ENCODE measurements at regions not wholly inside any gene's neighbourhood (a gene's known extent, or its start where the extent isn't known, plus 50 kb on each side); places are given as distances from the start of the nearest gene placed in this dataset.

DNA sequence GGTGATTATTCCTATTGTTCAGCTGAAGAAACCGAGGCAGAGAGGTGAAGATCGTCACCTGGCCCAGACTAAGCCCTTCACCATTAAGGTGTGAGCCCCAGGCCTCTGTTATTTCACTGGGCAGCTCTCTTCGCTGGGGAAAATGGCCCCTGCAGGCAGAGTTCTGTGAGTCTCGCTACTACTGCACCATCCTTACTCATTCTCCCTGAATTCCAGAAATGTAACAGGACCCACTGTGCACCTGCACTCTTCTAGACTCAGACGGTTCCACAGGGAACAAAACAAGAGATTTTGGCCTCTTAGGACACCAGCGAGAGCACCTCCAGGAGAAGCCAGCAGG lies 147.7 kb upstream of the GLI2 start:
- Histone ChIP-seq H2AK5ac (ENCODE audit: low read depth, low read length) (no peak overlapping the region), H2BK120ac (ENCODE audit: low read depth, low read length) (no peak overlapping the region), H2AFZ (ENCODE audit: low read length) (no peak overlapping the region), H3K27me3 (ENCODE audit: control insufficient read depth in 3 of 3, insufficient read depth in 3 of 3, low read depth in 1 of 3, low read length in 3 of 3) (peaks cover 9 to 65% (median 54%) of the 10 kb centered on the region in 3 experiments), H3K23ac (ENCODE audit: low read depth, low read length, poor library complexity) (no peak overlapping the region), H2BK5ac (ENCODE audit: low read length) (no peak overlapping the region), H3K14ac (ENCODE audit: low read length) (no peak overlapping the region), H3K4me2 (ENCODE audit: insufficient read depth, low read length, poor library complexity, severe bottlenecking) (peak overlapping the region; percentile 66), H2BK15ac (ENCODE audit: low read length) (no peak overlapping the region), H3K9me3 (replicated peaks in 1 of 2; ENCODE audit: control insufficient read depth in 2 of 2, insufficient read depth in 1 of 2, low read depth in 1 of 2, low read length in 2 of 2) (peaks cover 0 to 5% of the 10 kb centered on the region in 2 donors), H3K4me1 (ENCODE audit: control insufficient read depth in 2 of 2, insufficient read depth in 1 of 2, low read depth in 1 of 2, low read length in 2 of 2) (peaks cover 2 to 12% of the 10 kb centered on the region in 2 donors), H3K79me1 (ENCODE audit: low read depth, low read length) (no peaks in the 10 kb centered on the region), H2BK12ac (ENCODE audit: low read length) (no peak overlapping the region), H3K9ac (ENCODE audit: low read depth, low read length, poor library complexity) (no peak overlapping the region), H3K18ac (ENCODE audit: low read length) (no peak overlapping the region), H3K36me3 (replicated peaks in 1 of 2; ENCODE audit: control insufficient read depth in 2 of 2, insufficient read depth in 2 of 2, low read length in 2 of 2) (no peaks in the 10 kb centered on the region), H3K4ac (ENCODE audit: low read length) (no peak overlapping the region), H3K27ac (replicated peaks; ENCODE audit: low read length) (no peak overlapping the region), H4K8ac (ENCODE audit: low read depth, low read length) (no peak overlapping the region), H3K4me3 (ENCODE audit: low read length in 2 of 2) (no peak overlapping the region), H4K91ac (ENCODE audit: low read depth, low read length, poor library complexity) (no peak overlapping the region)
- no CpG with 5 or more reads among the region's 6 CpGs for WGBS, 2 donors (ENCODE audit: extremely low coverage in 2 of 2, insufficient read length in 2 of 2, insufficient replicate concordance in 1 of 2)
- no peak for DNase-seq (ENCODE audit: low spot score)

DNA sequence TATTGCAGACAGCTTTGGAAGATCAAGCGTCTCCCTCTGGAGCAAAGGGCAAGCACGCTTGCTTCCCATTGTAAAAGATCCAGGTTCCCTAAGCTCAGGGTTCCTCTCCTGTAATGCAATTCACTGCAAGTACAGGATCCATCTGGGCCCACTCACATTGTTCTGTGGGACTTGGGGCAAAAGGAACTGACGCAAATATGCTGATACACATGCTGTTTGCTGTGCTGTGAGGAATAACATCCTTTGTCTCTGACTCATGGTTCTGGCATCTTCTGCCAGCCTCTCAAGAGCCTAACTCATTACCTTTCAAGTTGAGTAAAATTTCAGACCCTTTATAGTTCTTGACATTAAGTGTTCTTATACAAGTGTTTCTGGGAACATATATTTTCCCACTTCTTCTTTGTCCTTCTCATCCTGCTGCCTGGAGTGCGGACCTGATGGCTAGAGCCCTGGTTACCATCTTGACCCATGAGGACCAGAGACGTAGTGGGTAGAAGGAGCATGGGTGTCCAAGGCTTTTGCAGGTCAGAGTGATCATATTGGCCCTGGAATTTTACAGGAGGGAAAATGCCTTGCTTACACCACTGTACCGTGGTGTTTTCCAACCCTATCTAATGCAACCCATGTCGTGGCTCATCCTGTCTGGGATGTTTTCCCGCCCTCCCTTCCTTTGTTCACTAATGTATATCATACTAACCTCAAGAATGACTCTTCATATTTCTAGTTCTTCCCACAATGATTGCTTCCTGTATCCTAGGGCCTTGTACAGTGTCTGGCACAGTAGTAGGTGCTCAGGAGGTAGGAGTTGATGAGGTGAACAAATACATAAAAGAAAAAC lies 145.7 kb upstream of the GLI2 start:
- Histone ChIP-seq H3K79me1 (ENCODE audit: low read depth, low read length) (no peaks in the 10 kb centered on the region), H3K9me3 (replicated peaks in 1 of 2; ENCODE audit: control insufficient read depth in 2 of 2, insufficient read depth in 1 of 2, low read depth in 1 of 2, low read length in 2 of 2) (peaks cover 0 to 5% of the 10 kb centered on the region in 2 donors), H3K36me3 (replicated peaks in 1 of 2; ENCODE audit: control insufficient read depth in 2 of 2, insufficient read depth in 2 of 2, low read length in 2 of 2) (no peaks in the 10 kb centered on the region), H3K14ac (ENCODE audit: low read length) (no peak overlapping the region), H2BK12ac (ENCODE audit: low read length) (no peak overlapping the region), H4K8ac (ENCODE audit: low read depth, low read length) (no peak overlapping the region), H2AK5ac (ENCODE audit: low read depth, low read length) (no peak overlapping the region), H3K4me3 (ENCODE audit: low read length in 2 of 2) (no peak overlapping the region), H3K9ac (ENCODE audit: low read depth, low read length, poor library complexity) (no peak overlapping the region), H2BK15ac (ENCODE audit: low read length) (no peak overlapping the region), H2BK120ac (ENCODE audit: low read depth, low read length) (no peak overlapping the region), H2AFZ (ENCODE audit: low read length) (no peak overlapping the region), H3K4me1 (ENCODE audit: control insufficient read depth in 2 of 2, insufficient read depth in 1 of 2, low read depth in 1 of 2, low read length in 2 of 2) (peaks cover 2 to 15% of the 10 kb centered on the region in 2 donors), H3K27ac (replicated peaks; ENCODE audit: low read length) (no peak overlapping the region), H3K18ac (ENCODE audit: low read length) (no peak overlapping the region), H4K91ac (ENCODE audit: low read depth, low read length, poor library complexity) (no peak overlapping the region), H3K4ac (ENCODE audit: low read length) (no peak overlapping the region), H3K27me3 (ENCODE audit: control insufficient read depth in 3 of 3, insufficient read depth in 3 of 3, low read depth in 1 of 3, low read length in 3 of 3) (peaks cover 9 to 71% (median 65%) of the 10 kb centered on the region in 3 experiments), H3K23ac (ENCODE audit: low read depth, low read length, poor library complexity) (no peak overlapping the region), H3K4me2 (ENCODE audit: insufficient read depth, low read length, poor library complexity, severe bottlenecking) (no peak overlapping the region), H2BK5ac (ENCODE audit: low read length) (no peak overlapping the region)
- DNase-seq (ENCODE audit: low spot score), result no peak
- no CpG with 5 or more reads among the region's 8 CpGs for WGBS, 2 donors (ENCODE audit: extremely low coverage in 2 of 2, insufficient read length in 2 of 2, insufficient replicate concordance in 1 of 2)

DNA sequence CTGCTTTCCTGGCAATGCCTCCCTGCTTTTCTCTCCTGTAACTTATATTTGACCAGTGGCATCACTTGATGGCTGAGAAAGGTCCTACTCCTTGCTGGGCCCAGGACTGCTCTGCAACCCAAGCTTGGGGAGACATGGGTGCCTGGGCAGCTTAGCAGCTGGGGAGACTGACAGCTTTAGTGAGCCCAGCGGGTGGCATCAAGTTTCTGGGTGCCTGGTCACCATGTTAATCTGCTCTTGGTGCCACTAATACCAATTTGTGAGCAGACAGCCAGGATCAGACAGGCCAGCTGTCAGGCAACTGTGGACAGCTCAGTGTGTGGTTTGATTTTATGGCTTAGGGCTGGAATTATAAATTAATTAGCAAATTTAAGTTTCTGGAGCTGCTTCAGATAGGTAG lies 144.8 kb upstream of the GLI2 start:
- DNase-seq (ENCODE audit: low spot score), result no peak
- Histone ChIP-seq H3K27ac (replicated peaks; ENCODE audit: low read length) (no peak overlapping the region), H2AFZ (ENCODE audit: low read length) (no peak overlapping the region)

DNA sequence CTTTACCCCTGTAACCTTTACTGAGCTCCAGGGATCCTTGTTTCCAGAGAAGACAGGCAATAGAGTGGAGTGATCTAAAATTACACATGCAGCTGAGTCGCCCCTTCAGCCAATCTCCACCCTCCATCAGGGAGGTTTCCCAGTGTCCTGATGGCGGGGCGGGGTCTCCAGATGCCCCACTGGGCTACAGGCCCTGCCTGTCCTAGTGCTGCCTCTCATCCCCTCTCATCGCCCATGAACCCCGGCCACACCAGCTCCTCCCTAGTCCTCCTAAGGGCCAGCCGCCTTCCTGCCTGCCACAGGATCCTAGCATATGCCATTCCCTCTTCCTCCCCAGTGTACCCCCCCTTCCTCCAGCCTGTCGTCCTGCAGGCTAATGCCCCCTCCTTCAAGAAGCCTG lies 144.1 kb upstream of the GLI2 start:
- WGBS, 2 donors (ENCODE audit: extremely low coverage in 2 of 2, insufficient read length in 2 of 2, insufficient replicate concordance in 1 of 2), result no CpG with 5 or more reads among the region's 7 CpGs
- Histone ChIP-seq H3K18ac (ENCODE audit: low read length) (peak overlapping the region; percentile 74), H3K9ac (ENCODE audit: low read depth, low read length, poor library complexity) (no peak overlapping the region), H3K23ac (ENCODE audit: low read depth, low read length, poor library complexity) (peak overlapping the region; percentile 14), H3K27me3 (ENCODE audit: control insufficient read depth in 3 of 3, insufficient read depth in 3 of 3, low read depth in 1 of 3, low read length in 3 of 3) (peaks cover 7 to 76% (median 49%) of the 10 kb centered on the region in 3 experiments), H4K8ac (ENCODE audit: low read depth, low read length) (no peak overlapping the region), H2AFZ (ENCODE audit: low read length) (no peak overlapping the region), H2AK5ac (ENCODE audit: low read depth, low read length) (no peak overlapping the region), H3K9me3 (replicated peaks in 1 of 2; ENCODE audit: control insufficient read depth in 2 of 2, insufficient read depth in 1 of 2, low read depth in 1 of 2, low read length in 2 of 2) (no peaks in the 10 kb centered on the region), H3K79me1 (ENCODE audit: low read depth, low read length) (no peaks in the 10 kb centered on the region), H4K91ac (ENCODE audit: low read depth, low read length, poor library complexity) (no peak overlapping the region), H3K4me2 (ENCODE audit: insufficient read depth, low read length, poor library complexity, severe bottlenecking) (no peak overlapping the region), H3K4ac (ENCODE audit: low read length) (no peak overlapping the region), H2BK12ac (ENCODE audit: low read length) (no peak overlapping the region), H3K4me3 (ENCODE audit: low read length in 2 of 2) (no peak overlapping the region), H3K27ac (replicated peaks; ENCODE audit: low read length) (no peak overlapping the region), H2BK15ac (ENCODE audit: low read length) (no peak overlapping the region), H3K4me1 (ENCODE audit: control insufficient read depth in 2 of 2, insufficient read depth in 1 of 2, low read depth in 1 of 2, low read length in 2 of 2) (peaks cover 3 to 19% of the 10 kb centered on the region in 2 donors), H2BK120ac (ENCODE audit: low read depth, low read length) (no peak overlapping the region), H3K36me3 (replicated peaks in 1 of 2; ENCODE audit: control insufficient read depth in 2 of 2, insufficient read depth in 2 of 2, low read length in 2 of 2) (no peaks in the 10 kb centered on the region), H2BK5ac (ENCODE audit: low read length) (peak overlapping the region; percentile 26), H3K14ac (ENCODE audit: low read length) (no peak overlapping the region)
- no peak for DNase-seq (ENCODE audit: low spot score)

More for the DNA sequence above, 144.8 kb upstream of the GLI2 start:
- Histone ChIP-seq H3K9ac (ENCODE audit: low read depth, low read length, poor library complexity) (no peak overlapping the region), H3K4ac (ENCODE audit: low read length) (no peak overlapping the region), H3K27me3 (ENCODE audit: control insufficient read depth in 3 of 3, insufficient read depth in 3 of 3, low read depth in 1 of 3, low read length in 3 of 3) (peaks cover 9 to 77% (median 57%) of the 10 kb centered on the region in 3 experiments), H3K36me3 (replicated peaks in 1 of 2; ENCODE audit: control insufficient read depth in 2 of 2, insufficient read depth in 2 of 2, low read length in 2 of 2) (no peaks in the 10 kb centered on the region), H4K91ac (ENCODE audit: low read depth, low read length, poor library complexity) (no peak overlapping the region), H4K8ac (ENCODE audit: low read depth, low read length) (no peak overlapping the region), H3K4me1 (ENCODE audit: control insufficient read depth in 2 of 2, insufficient read depth in 1 of 2, low read depth in 1 of 2, low read length in 2 of 2) (peaks cover 2 to 19% of the 10 kb centered on the region in 2 donors), H2BK5ac (ENCODE audit: low read length) (no peak overlapping the region), H3K14ac (ENCODE audit: low read length) (no peak overlapping the region), H2BK12ac (ENCODE audit: low read length) (no peak overlapping the region), H3K9me3 (replicated peaks in 1 of 2; ENCODE audit: control insufficient read depth in 2 of 2, insufficient read depth in 1 of 2, low read depth in 1 of 2, low read length in 2 of 2) (no peaks in the 10 kb centered on the region), H3K4me3 (ENCODE audit: low read length in 2 of 2) (no peak overlapping the region), H3K23ac (ENCODE audit: low read depth, low read length, poor library complexity) (no peak overlapping the region), H3K4me2 (ENCODE audit: insufficient read depth, low read length, poor library complexity, severe bottlenecking) (no peak overlapping the region), H2BK15ac (ENCODE audit: low read length) (no peak overlapping the region), H3K79me1 (ENCODE audit: low read depth, low read length) (no peaks in the 10 kb centered on the region), H3K18ac (ENCODE audit: low read length) (no peak overlapping the region), H2AK5ac (ENCODE audit: low read depth, low read length) (no peak overlapping the region), H2BK120ac (ENCODE audit: low read depth, low read length) (no peak overlapping the region)
- WGBS, 2 donors (ENCODE audit: extremely low coverage in 2 of 2, insufficient read length in 2 of 2, insufficient replicate concordance in 1 of 2), result no CpG with 5 or more reads among the region's 1 CpG

All from neuronal stem cell (in vitro differentiated cells).